Mammary epithelial cell (primary cell): ENCODE measurements at regions not wholly inside any gene's neighbourhood (a gene's known extent, or its start where the extent isn't known, plus 50 kb on each side); places are given as distances from the start of the nearest gene placed in this dataset.

Experiments
- CTCF ChIP-seq, 2 donors: IDR thresholded peaks in 1 of 2; conservative IDR thresholded peaks in 1 of 2; 2 replicates each; pipeline ENCODE4 v1.5.1; 2011 to 2012; ENCODE audit warnings: inconsistent platforms in 2 of 2, low read length in 2 of 2, mild to moderate bottlenecking in 2 of 2, control low read depth in 1 of 2, low read depth in 1 of 2; ENCODE audit not compliant: insufficient read depth in 1 of 2; ENCODE audit errors: extremely low read depth in 1 of 2
- EZH2 ChIP-seq: IDR thresholded peaks from 2 replicates; pipeline ENCODE4 v1.6.1; 2012; ENCODE audit warnings: low read length, inconsistent platforms, borderline replicate concordance

DNA sequence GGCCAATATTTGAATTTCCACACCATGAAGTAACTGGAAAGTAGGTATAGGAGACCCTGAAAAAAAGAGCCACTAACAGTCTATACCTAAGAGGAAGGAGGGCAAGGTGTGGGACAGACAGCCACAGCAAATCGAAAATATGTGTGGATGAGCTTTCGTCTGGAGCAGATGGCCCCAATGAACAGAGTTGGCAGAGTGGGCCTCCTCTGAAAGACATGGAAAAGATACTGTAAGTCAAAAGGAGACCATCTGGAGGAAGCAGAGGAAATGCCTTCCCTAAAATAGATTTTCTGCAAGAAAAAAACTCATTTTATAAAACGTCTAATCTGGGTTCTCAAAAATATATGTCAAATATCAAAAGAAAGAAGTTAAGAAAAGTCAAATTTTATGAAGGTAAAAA, 157.2 kb upstream of the PRKD1 start:
- TF ChIP-seq CTCF (conservative IDR thresholded peaks at IDR 0.05 in 1 of 2, IDR thresholded peaks at IDR 0.05 in 1 of 2; ENCODE audit: extremely low read depth in 1 of 2, insufficient read depth in 1 of 2, low read depth in 1 of 2, low read length in 2 of 2), result no peak
- no peak for TF ChIP-seq EZH2
